Ecto neural progenitor cell (in vitro differentiated cells): ENCODE measurements at regions not wholly inside any gene's neighbourhood (a gene's known extent, or its start where the extent isn't known, plus 50 kb on each side); places are given as distances from the start of the nearest gene placed in this dataset.

Source experiments
- DNase-seq: peaks from one replicate; pipeline ENCODE4 v3.0.0-alpha.2; 2018; ENCODE audit warnings: low spot score

GRCh38 chr12:13764748-13765147 lies 216.7 kb downstream of the GRIN2B start:
- no peak for DNase-seq

- peak; percentile 51 for DNase-seq
Measured at GRCh38 chr12:13749389-13749788, 232.0 kb downstream of the GRIN2B start.

- peak; percentile 64 for DNase-seq
Measured at GRCh38 chr12:13745111-13745860, 236.1 kb downstream of the GRIN2B start.

GRCh38 chr12:13744561-13744960 lies 236.8 kb downstream of the GRIN2B start:
- peak; percentile 83 for DNase-seq

- no peak for DNase-seq
Measured at GRCh38 chr12:13740149-13740545, 241.3 kb downstream of the GRIN2B start.

- no peak for DNase-seq
Measured at GRCh38 chr12:13735734-13736133, 245.7 kb downstream of the GRIN2B start.

- DNase-seq: no peak
Measured at GRCh38 chr12:13734584-13735152, 246.7 kb downstream of the GRIN2B start.

- no peak for DNase-seq
Measured at GRCh38 chr12:13727707-13728195, 253.7 kb downstream of the GRIN2B start.

GRCh38 chr12:13725049-13725448 lies 256.4 kb downstream of the GRIN2B start:
- DNase-seq: no peak

GRCh38 chr12:13724136-13724535 lies 257.3 kb downstream of the GRIN2B start:
- no peak for DNase-seq

- DNase-seq: no peak
Measured at GRCh38 chr12:13719986-13720385, 261.4 kb downstream of the GRIN2B start.

- no peak for DNase-seq
Measured at GRCh38 chr12:13718271-13718670, 263.1 kb downstream of the GRIN2B start.

- DNase-seq: no peak
Measured at GRCh38 chr12:13716119-13716518, 265.3 kb downstream of the GRIN2B start.

- DNase-seq: no peak
Measured at GRCh38 chr12:13713556-13714410, 267.6 kb downstream of the GRIN2B start.

- DNase-seq: no peak
Measured at GRCh38 chr12:13707829-13708228, 273.6 kb downstream of the GRIN2B start.

GRCh38 chr12:13702381-13702780 lies 279.0 kb downstream of the GRIN2B start:
- DNase-seq: peak; percentile 62

- no peak for DNase-seq
Measured at GRCh38 chr12:13701502-13701901, 279.9 kb downstream of the GRIN2B start.

- DNase-seq: no peak
Measured at GRCh38 chr12:13697973-13698372, 283.4 kb downstream of the GRIN2B start.

GRCh38 chr12:13695781-13696180 lies 285.6 kb downstream of the GRIN2B start:
- DNase-seq: no peak

GRCh38 chr12:13692332-13692731 lies 289.1 kb downstream of the GRIN2B start:
- DNase-seq: no peak

GRCh38 chr12:13691598-13691997 lies 289.8 kb downstream of the GRIN2B start:
- no peak for DNase-seq

- DNase-seq: no peak
Measured at GRCh38 chr12:13687633-13688032, 293.8 kb downstream of the GRIN2B start.

- no peak for DNase-seq
Measured at GRCh38 chr12:13686260-13686659, 295.1 kb downstream of the GRIN2B start.
